ENCODE measurements at regions not wholly inside any gene's neighbourhood (a gene's known extent, or its start where the extent isn't known, plus 50 kb on each side); places are given as distances from the start of the nearest gene placed in this dataset.

- in situ Hi-C loops (cut with HindIII; ENCODE audit: low pct_unique_long_range_greater_than_20kb, low sequenced_read_pairs): no loop called here
- ATAC-seq (no peak), DNase-seq (ENCODE audit: low read depth, low spot score) (no peak)
- 0 out of 2 replicates have a peak, but pooled peaks cover 3% of the 10 kb centered on the region for H3K4me1 ChIP-seq (ENCODE audit: control insufficient read depth, insufficient read depth, low read length)
- H3K9me3 ChIP-seq (ENCODE audit: control insufficient read depth, insufficient read depth, low read depth, low read length): no peaks in the 10 kb centered on the region; the same call in 1 of the 2 replicates
- H3K27me3 ChIP-seq (ENCODE audit: control insufficient read depth, insufficient read depth, low read length): no peaks in the 10 kb centered on the region
- no peaks in the 10 kb centered on the region for H3K36me3 ChIP-seq (ENCODE audit: control insufficient read depth, insufficient read depth, low read length)
- intact Hi-C loops (cut with micrococcal nuclease; ENCODE audit: unreplicated experiment): loop anchor here (10.0 kb wide), 1 partner anchor 175 kb away; no protein-coding TSS in a partner anchor
- ChIA-PET POLR2A (interaction anchor here (0.6 to 0.9 kb wide), 2 partner anchors 16 to 18 kb away, joined by 3 to 10 read pairs; no protein-coding TSS in a partner anchor), CTCF (interaction anchor here (0.9 kb wide), 1 partner anchor 224 kb away, joined by 3 read pairs; no protein-coding TSS in a partner anchor)
- no TSS peak for BruUV-seq (replicated peaks)
- H3K27ac ChIP-seq (ENCODE audit: low read length): no peak overlapping the region
- TF ChIP-seq TCF7L2 (IDR thresholded peaks at IDR 0.05; ENCODE audit: low read depth, low read length) (no peak), SIN3A (IDR thresholded peaks at IDR 0.05; ENCODE audit: borderline replicate concordance, insufficient read depth, low read depth, low read length) (no peak), CTCF (IDR thresholded peaks at IDR 0.05) (no peak), POLR2AphosphoS5 (IDR thresholded peaks at IDR 0.05; ENCODE audit: low read depth, low read length) (no peak), REST (IDR thresholded peaks at IDR 0.05; ENCODE audit: insufficient read depth in 1 of 2, low read depth in 2 of 2, low read length in 1 of 2) (no peak)
- no peak overlapping the region for H3K4me3 ChIP-seq (ENCODE audit: low read depth in 2 of 2, low read length in 2 of 2)
Measured at GRCh38 chr1:25099343-25099951, 132.9 kb downstream of the SYF2 start.

DNA sequence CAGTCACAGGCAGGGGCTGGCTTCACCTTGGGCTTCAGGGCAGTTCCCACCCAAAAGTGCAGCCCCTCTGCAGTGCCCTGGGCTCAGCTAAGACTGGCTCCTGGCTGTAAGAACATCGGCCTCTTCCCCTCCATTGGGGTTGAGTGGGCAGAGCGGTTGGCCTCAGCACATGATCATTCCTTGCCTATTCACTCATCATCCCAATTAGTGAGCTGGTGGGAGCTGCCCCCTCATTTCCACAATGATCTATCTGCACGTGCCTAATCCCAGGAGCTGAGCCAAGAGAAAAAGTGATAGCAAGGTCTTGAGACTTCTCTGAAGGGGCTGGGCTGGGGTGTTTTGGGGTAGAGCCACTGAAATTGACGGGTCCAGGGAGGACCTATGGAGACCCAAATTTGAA, 133.6 kb downstream of the SYF2 start:
- ATAC-seq (no peak), DNase-seq (ENCODE audit: low read depth, low spot score) (no peak)
- ChIA-PET CTCF (no interaction called here), POLR2A (interaction anchor here (0.9 kb wide), 1 partner anchor 15 kb away, joined by 3 read pairs; no protein-coding TSS in a partner anchor)
- no peaks in the 10 kb centered on the region; the same call in 1 of the 2 replicates for H3K9me3 ChIP-seq (ENCODE audit: control insufficient read depth, insufficient read depth, low read depth, low read length)
- H3K4me3 ChIP-seq (ENCODE audit: low read depth in 2 of 2, low read length in 2 of 2): no peak overlapping the region
- H3K27ac ChIP-seq (ENCODE audit: low read length): no peak overlapping the region
- H3K27me3 ChIP-seq (ENCODE audit: control insufficient read depth, insufficient read depth, low read length): no peaks in the 10 kb centered on the region
- BruUV-seq (replicated peaks): no TSS peak
- in situ Hi-C loops (cut with HindIII; ENCODE audit: low pct_unique_long_range_greater_than_20kb, low sequenced_read_pairs): no loop called here
- 0 out of 2 replicates have a peak, but pooled peaks cover 3% of the 10 kb centered on the region for H3K4me1 ChIP-seq (ENCODE audit: control insufficient read depth, insufficient read depth, low read length)
- H3K36me3 ChIP-seq (ENCODE audit: control insufficient read depth, insufficient read depth, low read length): no peaks in the 10 kb centered on the region
- no peak for TF ChIP-seq TCF7L2 (IDR thresholded peaks at IDR 0.05; ENCODE audit: low read depth, low read length)
- no peak for TF ChIP-seq CTCF (IDR thresholded peaks at IDR 0.05)
- TF ChIP-seq POLR2AphosphoS5 (IDR thresholded peaks at IDR 0.05; ENCODE audit: low read depth, low read length): no peak
- TF ChIP-seq SIN3A (IDR thresholded peaks at IDR 0.05; ENCODE audit: borderline replicate concordance, insufficient read depth, low read depth, low read length): no peak
- TF ChIP-seq REST (IDR thresholded peaks at IDR 0.05; ENCODE audit: insufficient read depth in 1 of 2, low read depth in 2 of 2, low read length in 1 of 2): no peak
- intact Hi-C loops (cut with micrococcal nuclease; ENCODE audit: unreplicated experiment): loop anchor here (10.0 kb wide), 1 partner anchor 174 kb away; no protein-coding TSS in a partner anchor
